ENCODE measurements at regions not wholly inside any gene's neighbourhood (a gene's known extent, or its start where the extent isn't known, plus 50 kb on each side); places are given as distances from the start of the nearest gene placed in this dataset.
A peak's percentile ranks its signal among the peaks of the same experiment; 100 is the strongest.

GRCh38 chr11:112792070-112792469, 169.2 kb upstream of the NCAM1 start:
- Histone ChIP-seq H3K79me2 (no peaks in the 10 kb centered on the region), H3K9ac (no peak overlapping the region), H3K4me2 (ENCODE audit: low read length) (no peak overlapping the region), H2AFZ (no peak overlapping the region), H3K9me3 (ENCODE audit: control insufficient read depth, low read length) (no peaks in the 10 kb centered on the region), H3K27ac (no peak overlapping the region), H3K27me3 (ENCODE audit: control insufficient read depth, insufficient read depth, low read length) (no peaks in the 10 kb centered on the region), H3K36me3 (ENCODE audit: control insufficient read depth, insufficient read depth, low read length) (no peaks in the 10 kb centered on the region), H3K4me1 (no peaks in the 10 kb centered on the region), H3K4me3 (ENCODE audit: low read depth, low read length) (no peak overlapping the region)
- no peak for TF ChIP-seq CTCF (IDR thresholded peaks at IDR 0.05)

- H3K4me3 ChIP-seq (ENCODE audit: low read depth, low read length): no peak overlapping the region
- no peak overlapping the region for H2AFZ ChIP-seq
- TF ChIP-seq CTCF (IDR thresholded peaks at IDR 0.05): no peak
- no peak overlapping the region for H3K9ac ChIP-seq
- H3K4me2 ChIP-seq (ENCODE audit: low read length): no peak overlapping the region
- no peaks in the 10 kb centered on the region for H3K27me3 ChIP-seq (ENCODE audit: control insufficient read depth, insufficient read depth, low read length)
- no peaks in the 10 kb centered on the region for H3K4me1 ChIP-seq
- no peaks in the 10 kb centered on the region for H3K79me2 ChIP-seq
- H3K36me3 ChIP-seq (ENCODE audit: control insufficient read depth, insufficient read depth, low read length): no peaks in the 10 kb centered on the region
- no peak overlapping the region for H3K27ac ChIP-seq
- no peaks in the 10 kb centered on the region for H3K9me3 ChIP-seq (ENCODE audit: control insufficient read depth, low read length)
These were observed 167.8 kb upstream of the NCAM1 start for GRCh38 chr11:112793416-112793815.

- H3K9me3 ChIP-seq (ENCODE audit: control insufficient read depth, low read length): no peaks in the 10 kb centered on the region
These were observed 166.8 kb upstream of the NCAM1 start for GRCh38 chr11:112794331-112794846.

GRCh38 chr11:112795142-112795815, 165.9 kb upstream of the NCAM1 start:
- Histone ChIP-seq H3K9me3 (ENCODE audit: control insufficient read depth, low read length) (no peaks in the 10 kb centered on the region), H3K36me3 (ENCODE audit: control insufficient read depth, insufficient read depth, low read length) (no peaks in the 10 kb centered on the region), H3K79me2 (no peaks in the 10 kb centered on the region), H2AFZ (no peak overlapping the region), H3K4me1 (no peaks in the 10 kb centered on the region), H3K9ac (no peak overlapping the region), H3K27ac (no peak overlapping the region), H3K4me2 (ENCODE audit: low read length) (no peak overlapping the region), H3K27me3 (ENCODE audit: control insufficient read depth, insufficient read depth, low read length) (no peaks in the 10 kb centered on the region), H3K4me3 (ENCODE audit: low read depth, low read length) (no peak overlapping the region)
- TF ChIP-seq CTCF (IDR thresholded peaks at IDR 0.05): peak; percentile 17

More at GRCh38 chr11:112794331-112794846, 166.8 kb upstream of the NCAM1 start:
- no peak overlapping the region for H3K27ac ChIP-seq
- H3K9ac ChIP-seq: no peak overlapping the region
- no peaks in the 10 kb centered on the region for H3K36me3 ChIP-seq (ENCODE audit: control insufficient read depth, insufficient read depth, low read length)
- no peaks in the 10 kb centered on the region for H3K4me1 ChIP-seq
- TF ChIP-seq CTCF (IDR thresholded peaks at IDR 0.05): no peak
- no peak overlapping the region for H3K4me3 ChIP-seq (ENCODE audit: low read depth, low read length)
- H3K79me2 ChIP-seq: no peaks in the 10 kb centered on the region
- H2AFZ ChIP-seq: no peak overlapping the region
- H3K4me2 ChIP-seq (ENCODE audit: low read length): no peak overlapping the region
- H3K27me3 ChIP-seq (ENCODE audit: control insufficient read depth, insufficient read depth, low read length): no peaks in the 10 kb centered on the region
